ENCODE measurements at regions not wholly inside any gene's neighbourhood (a gene's known extent, or its start where the extent isn't known, plus 50 kb on each side); places are given as distances from the start of the nearest gene placed in this dataset.
"Not testable (repeated sequence)": the region's sequence is repeated elsewhere in the genome, so short reads cannot be mapped to it uniquely, and the experiment has no call there.

DNA sequence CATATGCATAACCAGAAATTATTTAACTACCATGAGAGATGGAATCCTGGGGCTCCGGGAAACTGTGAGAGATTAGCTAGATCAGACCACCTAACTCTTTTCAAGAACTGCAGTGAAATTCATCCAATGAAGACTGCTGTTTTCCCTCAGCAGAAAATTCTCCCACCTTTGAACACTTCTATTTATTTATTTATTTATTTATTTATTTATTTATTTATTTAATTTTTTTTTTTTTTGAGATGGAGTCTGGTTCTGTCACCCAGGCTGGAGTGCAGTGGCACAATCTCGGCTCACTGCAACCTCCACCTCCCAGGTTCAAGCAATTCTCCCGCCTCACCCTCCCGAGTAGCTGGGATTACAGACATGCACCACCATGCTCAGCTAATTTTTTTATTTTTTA is 802.2 kb downstream of the BCL11A start:
- not testable (repeated sequence) for H3K4me1 Mint-ChIP-seq; DNase-seq; H3K27me3 Mint-ChIP-seq; H3K9me3 Mint-ChIP-seq; H3K27ac Mint-ChIP-seq; ATAC-seq (ENCODE audit: low read depth in 2 of 2); H3K4me3 Mint-ChIP-seq; H3K36me3 Mint-ChIP-seq

DNA sequence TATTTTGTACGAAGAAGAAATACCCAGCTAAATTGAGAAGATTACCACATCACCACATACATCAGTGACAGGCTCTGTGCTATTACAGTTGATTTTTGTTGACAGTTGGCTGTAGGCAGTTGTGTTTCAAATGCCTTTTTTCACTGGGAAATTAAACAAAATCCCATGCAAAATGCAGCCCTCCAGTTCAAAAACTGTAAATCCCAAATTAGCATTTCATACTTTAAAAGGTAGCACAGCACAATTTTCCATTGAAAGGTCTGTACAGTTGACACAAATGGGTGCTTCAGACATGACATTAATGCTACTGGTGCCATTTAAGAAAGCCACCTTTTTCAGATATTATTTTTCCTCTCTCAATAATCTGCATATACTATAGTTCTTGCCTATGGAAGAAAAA is 807.2 kb downstream of the BCL11A start:
- no peak overlapping the region for H3K27ac Mint-ChIP-seq
- H3K9me3 Mint-ChIP-seq, result no peaks in the 10 kb centered on the region
- H3K27me3 Mint-ChIP-seq, result peaks cover 0 to 4% (median 0%) of the 10 kb centered on the region in 3 donors
- ATAC-seq (ENCODE audit: low read depth in 2 of 2) (no peak), DNase-seq (no peak)
- H3K36me3 Mint-ChIP-seq, result no peaks in the 10 kb centered on the region
- no peak overlapping the region for H3K4me3 Mint-ChIP-seq
- no peaks in the 10 kb centered on the region for H3K4me1 Mint-ChIP-seq

DNA sequence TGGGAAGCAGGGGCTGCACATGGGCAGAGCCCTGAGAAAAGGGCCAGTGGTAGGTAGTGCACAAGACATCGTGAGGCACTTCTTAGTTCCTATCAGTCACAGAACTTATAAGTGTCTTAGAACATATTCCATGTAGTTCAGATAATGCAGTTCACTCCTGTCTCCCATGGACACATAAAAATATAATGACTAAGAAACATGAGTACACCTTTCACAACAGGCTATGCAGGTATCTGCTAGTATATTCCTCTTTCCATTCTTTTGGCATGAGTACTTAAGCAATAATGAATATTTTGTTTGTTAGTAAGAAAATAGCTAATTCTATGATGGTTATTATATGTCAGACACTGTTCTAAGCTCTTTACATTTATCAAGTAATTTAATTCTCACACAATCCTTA is 808.4 kb downstream of the BCL11A start:
- DNase-seq (no peak), ATAC-seq (ENCODE audit: low read depth in 2 of 2) (no peak)
- H3K27ac Mint-ChIP-seq, result no peak overlapping the region
- H3K4me1 Mint-ChIP-seq, result no peaks in the 10 kb centered on the region
- peaks cover 0 to 4% (median 0%) of the 10 kb centered on the region in 3 donors for H3K27me3 Mint-ChIP-seq
- H3K9me3 Mint-ChIP-seq, result no peaks in the 10 kb centered on the region
- H3K4me3 Mint-ChIP-seq, result no peak overlapping the region
- H3K36me3 Mint-ChIP-seq, result no peaks in the 10 kb centered on the region

DNA sequence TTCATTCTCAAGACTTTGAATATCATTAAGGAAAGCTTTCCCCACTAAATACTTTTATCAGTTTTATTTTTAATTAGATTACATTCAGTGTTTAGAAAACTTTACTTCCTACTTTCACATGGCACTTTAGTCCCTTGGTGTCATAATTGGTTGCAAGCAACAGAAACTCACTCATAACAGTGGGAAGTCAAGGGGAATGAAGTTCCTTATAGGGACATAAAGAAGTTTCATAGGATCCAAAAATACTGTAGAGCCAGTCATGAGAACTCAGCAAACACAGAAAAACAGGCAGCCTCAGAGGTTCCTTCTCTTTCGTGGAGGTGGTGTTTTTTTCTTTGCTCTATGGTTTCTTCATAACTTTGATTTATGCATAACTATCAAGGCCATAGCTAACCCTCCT is 809.0 kb downstream of the BCL11A start:
- peaks cover 0 to 4% (median 0%) of the 10 kb centered on the region in 3 donors for H3K27me3 Mint-ChIP-seq
- no peaks in the 10 kb centered on the region for H3K9me3 Mint-ChIP-seq
- H3K27ac Mint-ChIP-seq, result no peak overlapping the region
- no peaks in the 10 kb centered on the region for H3K4me1 Mint-ChIP-seq
- DNase-seq (no peak), ATAC-seq (ENCODE audit: low read depth in 2 of 2) (no peak)
- H3K36me3 Mint-ChIP-seq, result no peaks in the 10 kb centered on the region
- no peak overlapping the region for H3K4me3 Mint-ChIP-seq

DNA sequence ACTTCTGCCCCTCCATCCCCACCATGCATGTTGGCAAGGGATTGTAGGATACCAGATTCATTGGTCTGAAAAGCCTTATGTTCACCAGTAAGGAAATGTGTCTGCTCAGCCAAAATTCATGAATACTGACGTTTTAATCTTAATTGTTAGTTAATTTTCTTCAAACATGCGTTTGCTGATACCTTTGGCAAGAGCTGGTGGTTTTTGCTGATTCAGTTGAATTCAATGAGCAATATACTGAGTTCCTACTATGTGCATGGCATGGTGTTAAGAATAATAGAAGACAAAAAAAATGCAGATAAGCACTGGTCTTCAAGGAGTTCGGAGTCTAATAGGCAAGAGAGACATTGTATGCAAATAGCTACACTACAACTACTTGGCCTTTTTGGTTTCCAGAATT is 811.6 kb downstream of the BCL11A start:
- DNase-seq (no peak), ATAC-seq (ENCODE audit: low read depth in 2 of 2) (no peak)
- H3K4me3 Mint-ChIP-seq, result no peak overlapping the region
- no peaks in the 10 kb centered on the region for H3K36me3 Mint-ChIP-seq
- no peak overlapping the region for H3K27ac Mint-ChIP-seq
- peaks cover 0 to 3% (median 0%) of the 10 kb centered on the region in 3 donors for H3K27me3 Mint-ChIP-seq
- H3K9me3 Mint-ChIP-seq, result no peaks in the 10 kb centered on the region
- H3K4me1 Mint-ChIP-seq, result no peaks in the 10 kb centered on the region

GRCh38 chr2:59739166-59739565 is 814.3 kb downstream of the BCL11A start:
- H3K4me3 Mint-ChIP-seq, result no peak overlapping the region
- H3K9me3 Mint-ChIP-seq, result no peaks in the 10 kb centered on the region
- H3K27me3 Mint-ChIP-seq, result no peaks in the 10 kb centered on the region
- DNase-seq, result no peak
- no peaks in the 10 kb centered on the region for H3K4me1 Mint-ChIP-seq
- no peaks in the 10 kb centered on the region for H3K36me3 Mint-ChIP-seq
- H3K27ac Mint-ChIP-seq, result no peak overlapping the region
- no peak for ATAC-seq (ENCODE audit: low read depth in 2 of 2)

DNA sequence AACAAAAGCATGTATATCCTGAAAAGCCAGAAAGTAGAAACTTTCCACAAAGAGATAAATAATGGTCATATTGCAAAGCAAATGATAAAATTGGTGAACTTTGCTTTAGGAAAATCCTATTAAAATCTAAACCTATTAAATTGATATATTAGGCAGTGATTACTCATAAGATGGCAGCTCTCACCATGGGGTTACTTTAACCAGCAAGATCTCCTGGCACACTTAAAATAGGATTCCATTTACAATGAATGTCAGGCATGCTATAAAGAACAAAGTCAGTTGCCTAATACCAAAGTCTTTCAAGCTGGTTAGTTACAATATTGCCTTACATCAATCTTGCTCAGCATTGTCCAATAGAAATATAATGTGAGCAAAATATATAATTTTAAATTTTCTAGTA is 816.2 kb downstream of the BCL11A start:
- ATAC-seq (ENCODE audit: low read depth in 2 of 2) (no peak), DNase-seq (no peak)
- no peak overlapping the region for H3K4me3 Mint-ChIP-seq
- no peaks in the 10 kb centered on the region for H3K4me1 Mint-ChIP-seq
- no peaks in the 10 kb centered on the region for H3K9me3 Mint-ChIP-seq
- H3K27me3 Mint-ChIP-seq, result no peaks in the 10 kb centered on the region
- no peak overlapping the region for H3K27ac Mint-ChIP-seq
- H3K36me3 Mint-ChIP-seq, result no peaks in the 10 kb centered on the region

DNA sequence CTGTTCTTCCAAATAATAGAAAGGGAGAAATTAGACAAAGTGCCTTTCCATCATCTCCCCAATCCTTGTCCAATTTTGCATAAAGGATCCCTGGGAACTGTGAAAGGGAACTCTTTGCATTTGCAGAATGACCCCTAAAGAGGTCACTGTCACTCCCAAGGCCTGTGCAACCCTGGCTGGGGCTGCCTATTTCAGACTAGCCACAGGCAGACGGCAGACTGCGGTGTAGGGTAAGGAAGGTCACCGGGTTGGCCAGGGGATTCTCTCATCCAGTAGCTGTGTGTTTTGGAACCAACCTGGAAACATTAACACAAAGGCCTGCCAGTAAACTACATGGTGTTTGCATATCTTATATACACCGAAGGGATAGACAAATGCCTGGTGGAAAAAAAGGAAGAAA is 818.7 kb downstream of the BCL11A start:
- H3K27me3 Mint-ChIP-seq, result no peaks in the 10 kb centered on the region
- no peaks in the 10 kb centered on the region for H3K36me3 Mint-ChIP-seq
- H3K4me1 Mint-ChIP-seq, result no peaks in the 10 kb centered on the region
- no peaks in the 10 kb centered on the region for H3K9me3 Mint-ChIP-seq
- ATAC-seq (ENCODE audit: low read depth in 2 of 2), result no peak
- H3K27ac Mint-ChIP-seq, result no peak overlapping the region
- H3K4me3 Mint-ChIP-seq, result no peak overlapping the region
- no peak for DNase-seq

DNA sequence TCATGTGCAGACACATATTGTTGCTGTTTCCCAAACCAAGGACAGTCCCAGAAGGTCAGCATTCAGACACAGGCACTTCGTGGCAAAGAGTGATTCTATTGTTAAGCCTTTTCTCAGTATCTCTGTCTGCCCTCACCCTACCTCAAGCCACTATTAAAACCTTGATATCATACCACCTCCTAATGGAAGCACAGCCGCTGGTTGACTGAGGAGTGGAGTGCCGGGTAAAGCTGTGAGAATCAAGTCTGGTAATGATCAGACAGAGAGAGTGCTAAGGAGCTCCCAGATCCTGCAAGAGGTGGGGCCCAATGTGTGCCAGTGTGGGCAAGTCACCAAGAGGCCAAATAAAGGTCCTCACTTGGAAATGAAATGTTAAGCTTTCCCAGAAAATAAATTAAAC is 819.5 kb downstream of the BCL11A start:
- ATAC-seq (ENCODE audit: low read depth in 2 of 2) (no peak), DNase-seq (no peak)
- H3K36me3 Mint-ChIP-seq, result no peaks in the 10 kb centered on the region
- no peak overlapping the region for H3K4me3 Mint-ChIP-seq
- no peaks in the 10 kb centered on the region for H3K4me1 Mint-ChIP-seq
- no peak overlapping the region for H3K27ac Mint-ChIP-seq
- H3K9me3 Mint-ChIP-seq, result no peaks in the 10 kb centered on the region
- no peaks in the 10 kb centered on the region for H3K27me3 Mint-ChIP-seq

- ATAC-seq (ENCODE audit: low read depth in 2 of 2) (no peak), DNase-seq (no peak)
- Mint-ChIP-seq H3K4me1 (no peaks in the 10 kb centered on the region), H3K4me3 (no peak overlapping the region), H3K9me3 (no peaks in the 10 kb centered on the region), H3K27me3 (no peaks in the 10 kb centered on the region), H3K36me3 (no peaks in the 10 kb centered on the region), H3K27ac (no peak overlapping the region)
Observed at GRCh38 chr2:59733567-59733930, 819.9 kb downstream of the BCL11A start.

DNA sequence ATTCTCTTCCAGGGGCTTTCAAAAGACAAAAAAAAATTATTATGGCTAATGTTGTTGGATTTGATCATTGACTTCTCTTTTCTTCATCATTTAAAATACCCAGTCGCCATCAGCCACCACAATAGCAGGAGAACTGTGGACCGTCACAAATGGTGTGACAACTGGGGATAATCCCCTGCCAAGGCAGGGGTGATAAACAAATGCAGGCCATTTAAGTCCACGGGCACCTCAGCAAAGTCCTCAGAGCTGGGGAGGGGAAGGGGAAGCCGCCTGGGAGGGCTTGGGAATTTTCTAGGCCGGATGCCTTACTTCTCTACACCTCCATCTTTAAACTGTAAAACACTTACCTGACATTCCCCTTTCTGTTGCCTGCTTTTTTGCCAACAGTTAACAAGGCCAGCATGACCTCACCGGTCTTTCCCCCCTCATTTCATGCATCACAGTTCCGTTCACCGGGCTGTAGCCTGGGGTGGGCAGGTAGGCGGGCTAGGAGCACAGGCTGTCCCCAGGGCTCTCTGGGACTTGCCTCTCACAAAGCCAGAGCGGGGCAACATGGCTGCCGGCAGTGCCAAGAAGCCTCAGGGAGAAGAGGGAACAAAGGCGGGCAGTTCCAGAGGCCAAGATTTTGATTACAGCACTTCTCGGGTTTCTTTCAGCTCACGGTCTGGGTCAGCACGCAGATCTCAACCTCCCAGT is 820.4 kb downstream of the BCL11A start:
- no peak overlapping the region for H3K27ac Mint-ChIP-seq
- H3K36me3 Mint-ChIP-seq, result no peaks in the 10 kb centered on the region
- no peaks in the 10 kb centered on the region for H3K9me3 Mint-ChIP-seq
- H3K27me3 Mint-ChIP-seq, result no peaks in the 10 kb centered on the region
- no peak overlapping the region for H3K4me3 Mint-ChIP-seq
- no peaks in the 10 kb centered on the region for H3K4me1 Mint-ChIP-seq
- ATAC-seq (ENCODE audit: low read depth in 2 of 2) (no peak), DNase-seq (no peak)

DNA sequence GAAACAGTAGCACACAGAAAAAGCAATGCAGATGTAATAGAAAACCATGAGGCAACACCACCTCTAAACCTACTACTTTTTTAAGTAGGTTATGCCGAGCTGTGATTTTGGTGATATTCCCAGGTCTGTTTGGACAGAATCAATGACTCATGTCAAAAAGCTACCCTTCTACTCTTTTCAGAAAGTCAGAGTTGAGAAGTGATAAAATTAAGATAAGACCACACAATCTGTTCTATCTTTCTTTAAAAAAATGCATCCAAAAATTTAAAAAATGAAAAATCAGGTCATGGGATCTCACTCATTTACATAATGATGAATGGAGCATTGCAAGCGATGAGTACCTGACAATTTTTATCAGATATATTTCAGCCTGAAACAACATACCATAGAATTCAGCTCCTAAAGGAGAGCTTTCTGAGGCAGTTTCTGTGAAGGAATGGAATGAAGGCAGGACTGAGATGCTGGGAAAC is 826.3 kb downstream of the BCL11A start:
- Mint-ChIP-seq H3K4me1 (peaks cover 13 to 26% (median 25%) of the 10 kb centered on the region in 3 donors), H3K27me3 (no peaks in the 10 kb centered on the region), H3K36me3 (no peaks in the 10 kb centered on the region), H3K9me3 (no peaks in the 10 kb centered on the region), H3K27ac (no peak overlapping the region), H3K4me3 (peak overlapping the region in 1 of 8 donors; percentile 16)
- DNase-seq (no peak), ATAC-seq (ENCODE audit: low read depth in 2 of 2) (no peak)

DNA sequence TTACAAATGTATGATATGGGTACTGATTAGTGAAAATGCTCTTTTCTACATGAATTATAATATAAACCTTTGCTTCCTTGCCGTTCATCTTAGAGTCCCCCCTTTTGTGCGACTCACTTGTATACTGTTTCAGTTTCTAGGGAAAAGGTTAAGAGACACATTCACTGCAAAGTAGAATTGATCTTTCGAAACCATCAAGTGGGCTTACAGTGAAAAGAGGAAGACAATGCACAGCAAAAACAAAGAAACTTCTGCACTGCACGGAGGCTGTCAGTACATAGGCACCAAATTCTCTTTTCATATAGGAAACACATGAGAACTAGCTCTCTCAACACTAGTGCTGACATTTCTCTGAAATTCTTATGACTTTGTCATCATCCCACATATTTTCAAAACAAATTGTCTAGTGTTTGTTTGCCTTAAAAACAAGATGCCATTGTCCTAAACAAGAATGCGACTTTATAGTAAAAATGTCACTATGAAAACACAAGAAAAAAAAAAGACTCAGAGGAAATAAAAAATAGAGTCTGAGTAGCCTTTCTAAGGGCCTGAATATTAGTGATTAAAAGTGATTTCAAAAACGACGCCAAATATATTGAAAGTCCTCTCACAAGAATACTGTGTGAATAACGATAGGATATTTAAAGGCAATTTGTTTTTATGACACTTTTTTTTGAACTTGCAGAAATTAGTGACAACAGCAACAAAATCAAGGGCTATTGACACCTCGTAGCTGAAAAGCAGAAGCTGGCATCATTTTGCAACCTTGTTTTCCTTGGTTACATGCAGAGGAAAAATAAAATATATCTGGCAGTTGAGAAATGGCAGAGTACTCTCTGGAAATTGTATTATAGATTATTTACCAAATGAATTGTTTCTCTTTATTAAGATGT is 827.0 kb downstream of the BCL11A start:
- no peaks in the 10 kb centered on the region for H3K9me3 Mint-ChIP-seq
- DNase-seq (peak; percentile 42), ATAC-seq (ENCODE audit: low read depth in 2 of 2) (peak; percentile 95 to 97)
- no peaks in the 10 kb centered on the region for H3K27me3 Mint-ChIP-seq
- H3K27ac Mint-ChIP-seq, result peak overlapping the region in 4 of 6 donors; percentile 2 to 71 (median 56)
- peak overlapping the region; percentile 58 to 84 (median 69) for H3K4me3 Mint-ChIP-seq
- peaks cover 13 to 26% (median 25%) of the 10 kb centered on the region in 3 donors for H3K4me1 Mint-ChIP-seq
- no peaks in the 10 kb centered on the region for H3K36me3 Mint-ChIP-seq

GRCh38 chr2:59724746-59725145 is 828.7 kb downstream of the BCL11A start:
- no peak overlapping the region for H3K4me3 Mint-ChIP-seq
- H3K9me3 Mint-ChIP-seq, result no peaks in the 10 kb centered on the region
- ATAC-seq (ENCODE audit: low read depth in 2 of 2) (no peak), DNase-seq (no peak)
- peak overlapping the region in 2 of 6 donors; percentile 3 to 17 for H3K27ac Mint-ChIP-seq
- no peaks in the 10 kb centered on the region for H3K36me3 Mint-ChIP-seq
- peaks cover 13 to 26% (median 25%) of the 10 kb centered on the region in 3 donors for H3K4me1 Mint-ChIP-seq
- no peaks in the 10 kb centered on the region for H3K27me3 Mint-ChIP-seq

All from naive B cell (primary cell).